ENCODE measurements at regions not wholly inside any gene's neighbourhood (a gene's known extent, or its start where the extent isn't known, plus 50 kb on each side); places are given as distances from the start of the nearest gene placed in this dataset.

DNA sequence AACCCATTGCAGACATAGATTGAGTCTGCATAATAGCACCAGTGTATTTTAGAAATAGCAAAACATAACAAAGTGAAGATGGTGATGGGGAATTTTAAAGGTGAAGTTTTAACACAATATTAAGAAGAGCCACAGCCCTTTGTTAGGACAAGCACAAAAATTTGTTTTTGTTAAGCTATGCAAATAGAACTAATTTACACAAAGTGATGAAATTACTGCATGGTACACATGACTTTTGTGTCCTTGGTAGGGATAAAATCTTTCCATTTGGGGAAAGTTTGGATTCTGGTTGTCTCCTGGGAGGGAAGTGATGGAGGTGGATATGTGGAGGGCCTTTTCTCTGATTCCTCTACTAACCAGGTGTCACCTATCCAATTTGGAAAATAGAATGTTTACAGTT, 50.4 kb upstream of the MTNR1B start:
- DNase-seq (ENCODE audit: low spot score), result no peak
- Histone ChIP-seq H2AFZ (replicated peaks) (no peak overlapping the region), H3K36me3 (no peaks in the 10 kb centered on the region), H3K4me1 (no peaks in the 10 kb centered on the region), H3K4me3 (no peak overlapping the region), H3K79me2 (ENCODE audit: low read depth) (no peaks in the 10 kb centered on the region), H3K27ac (no peak overlapping the region), H3K9me3 (ENCODE audit: low read depth) (no peaks in the 10 kb centered on the region), H3K4me2 (no peak overlapping the region), H4K20me1 (ENCODE audit: low read depth) (no peaks in the 10 kb centered on the region), H3K27me3 (no peaks in the 10 kb centered on the region), H3K9ac (no peak overlapping the region), H3F3A (ENCODE audit: low read depth) (no peaks in the 10 kb centered on the region)
- TF ChIP-seq EZH2 (IDR thresholded peaks at IDR 0.05), result no peak
- no peak for TF ChIP-seq EZH2phosphoT487 (IDR thresholded peaks at IDR 0.05)
- TF ChIP-seq, protein P1, sequence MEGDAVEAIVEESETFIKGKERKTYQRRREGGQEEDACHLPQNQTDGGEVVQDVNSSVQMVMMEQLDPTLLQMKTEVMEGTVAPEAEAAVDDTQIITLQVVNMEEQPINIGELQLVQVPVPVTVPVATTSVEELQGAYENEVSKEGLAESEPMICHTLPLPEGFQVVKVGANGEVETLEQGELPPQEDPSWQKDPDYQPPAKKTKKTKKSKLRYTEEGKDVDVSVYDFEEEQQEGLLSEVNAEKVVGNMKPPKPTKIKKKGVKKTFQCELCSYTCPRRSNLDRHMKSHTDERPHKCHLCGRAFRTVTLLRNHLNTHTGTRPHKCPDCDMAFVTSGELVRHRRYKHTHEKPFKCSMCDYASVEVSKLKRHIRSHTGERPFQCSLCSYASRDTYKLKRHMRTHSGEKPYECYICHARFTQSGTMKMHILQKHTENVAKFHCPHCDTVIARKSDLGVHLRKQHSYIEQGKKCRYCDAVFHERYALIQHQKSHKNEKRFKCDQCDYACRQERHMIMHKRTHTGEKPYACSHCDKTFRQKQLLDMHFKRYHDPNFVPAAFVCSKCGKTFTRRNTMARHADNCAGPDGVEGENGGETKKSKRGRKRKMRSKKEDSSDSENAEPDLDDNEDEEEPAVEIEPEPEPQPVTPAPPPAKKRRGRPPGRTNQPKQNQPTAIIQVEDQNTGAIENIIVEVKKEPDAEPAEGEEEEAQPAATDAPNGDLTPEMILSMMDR (IDR thresholded peaks at IDR 0.05), result no peak
- Mint-ChIP-seq H3K4me3 (no peak overlapping the region), H3K4me1 (no peaks in the 10 kb centered on the region), H3K27me3 (ENCODE audit: insufficient read depth, low read depth) (peaks cover 3% of the 10 kb centered on the region), H3K27ac (no peak overlapping the region), H3K9me3 (peaks cover 3% of the 10 kb centered on the region), H3K36me3 (no peaks in the 10 kb centered on the region)
